ENCODE measurements at regions not wholly inside any gene's neighbourhood (a gene's known extent, or its start where the extent isn't known, plus 50 kb on each side); places are given as distances from the start of the nearest gene placed in this dataset.

DNA sequence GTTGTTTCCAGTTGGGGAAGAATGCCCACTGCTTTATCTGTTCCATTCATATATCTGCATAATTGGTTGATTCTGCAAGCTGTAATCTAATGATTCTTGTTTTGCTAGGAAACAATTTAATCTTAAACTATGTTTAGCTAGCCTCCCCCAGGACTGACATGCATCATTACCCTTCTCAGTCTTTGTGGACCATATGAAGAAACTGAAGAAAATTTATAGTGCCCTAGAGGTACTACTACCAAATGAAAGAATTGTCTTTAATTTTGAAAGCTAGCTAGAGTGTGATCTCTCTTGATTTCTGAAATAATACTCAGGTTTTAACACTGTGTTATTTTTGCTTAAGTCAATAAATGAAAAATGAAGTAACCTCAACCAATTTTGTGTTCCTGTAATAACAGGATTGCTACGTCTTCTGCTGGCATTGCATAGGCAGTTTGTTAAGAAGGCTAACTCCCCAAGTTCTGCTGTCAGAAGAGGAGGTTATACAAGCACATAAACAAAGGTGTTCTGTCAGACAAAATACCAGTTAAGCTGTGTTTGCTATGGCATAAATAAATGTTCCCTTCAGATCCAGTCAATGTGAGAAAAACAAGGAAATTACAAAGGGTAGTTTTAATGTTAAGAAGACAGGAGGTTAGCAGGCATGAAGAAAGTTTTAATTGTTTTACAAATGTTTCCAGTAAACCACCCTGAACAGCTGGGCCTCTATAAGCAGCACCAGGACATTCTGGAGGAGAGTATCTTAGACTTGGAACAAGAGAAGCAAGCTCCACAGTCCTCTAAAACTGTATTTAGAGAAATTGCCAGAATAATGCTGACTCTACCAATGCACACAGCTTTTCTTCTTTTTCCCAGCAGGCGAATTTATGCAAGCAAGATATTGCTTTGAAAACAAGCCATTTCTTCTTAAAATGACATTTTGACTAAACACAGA is 90.3 kb upstream of the CTTNBP2 start:
- H3K36me3 ChIP-seq (replicated peaks; ENCODE audit: insufficient read depth, low read depth) = no peaks in the 10 kb centered on the region
- no peak overlapping the region for H3K4me3 ChIP-seq
- H3K27me3 ChIP-seq = no peaks in the 10 kb centered on the region
- H3K4me2 ChIP-seq = no peak overlapping the region
- no peaks in the 10 kb centered on the region for H3K9me2 ChIP-seq (replicated peaks; ENCODE audit: insufficient read depth)
- no peak overlapping the region for H3K27ac ChIP-seq
- H2AFZ ChIP-seq = no peak overlapping the region
- H4K20me1 ChIP-seq (ENCODE audit: insufficient read depth, poor library complexity, severe bottlenecking) = no peaks in the 10 kb centered on the region
- 64% methylated on average over 2 of the region's 2 CpGs for WGBS (ENCODE audit: low lambda C conversion rate, missing lambda C conversion rate)
- TF ChIP-seq EZH2phosphoT487 (IDR thresholded peaks at IDR 0.05; ENCODE audit: low read depth, severe bottlenecking, unreplicated experiment) = no peak
- no peak for TF ChIP-seq EZH2 (IDR thresholded peaks at IDR 0.05; ENCODE audit: borderline replicate concordance)
- TF ChIP-seq, protein P1, sequence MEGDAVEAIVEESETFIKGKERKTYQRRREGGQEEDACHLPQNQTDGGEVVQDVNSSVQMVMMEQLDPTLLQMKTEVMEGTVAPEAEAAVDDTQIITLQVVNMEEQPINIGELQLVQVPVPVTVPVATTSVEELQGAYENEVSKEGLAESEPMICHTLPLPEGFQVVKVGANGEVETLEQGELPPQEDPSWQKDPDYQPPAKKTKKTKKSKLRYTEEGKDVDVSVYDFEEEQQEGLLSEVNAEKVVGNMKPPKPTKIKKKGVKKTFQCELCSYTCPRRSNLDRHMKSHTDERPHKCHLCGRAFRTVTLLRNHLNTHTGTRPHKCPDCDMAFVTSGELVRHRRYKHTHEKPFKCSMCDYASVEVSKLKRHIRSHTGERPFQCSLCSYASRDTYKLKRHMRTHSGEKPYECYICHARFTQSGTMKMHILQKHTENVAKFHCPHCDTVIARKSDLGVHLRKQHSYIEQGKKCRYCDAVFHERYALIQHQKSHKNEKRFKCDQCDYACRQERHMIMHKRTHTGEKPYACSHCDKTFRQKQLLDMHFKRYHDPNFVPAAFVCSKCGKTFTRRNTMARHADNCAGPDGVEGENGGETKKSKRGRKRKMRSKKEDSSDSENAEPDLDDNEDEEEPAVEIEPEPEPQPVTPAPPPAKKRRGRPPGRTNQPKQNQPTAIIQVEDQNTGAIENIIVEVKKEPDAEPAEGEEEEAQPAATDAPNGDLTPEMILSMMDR (IDR thresholded peaks at IDR 0.05; ENCODE audit: poor library complexity) = no peak
- H3K79me2 ChIP-seq = no peaks in the 10 kb centered on the region
- DNase-seq (ENCODE audit: low spot score) = no peak
- no peaks in the 10 kb centered on the region for H3K4me1 ChIP-seq (ENCODE audit: insufficient read depth)
- no peaks in the 10 kb centered on the region for H3K9me3 ChIP-seq (ENCODE audit: low read depth)

DNA sequence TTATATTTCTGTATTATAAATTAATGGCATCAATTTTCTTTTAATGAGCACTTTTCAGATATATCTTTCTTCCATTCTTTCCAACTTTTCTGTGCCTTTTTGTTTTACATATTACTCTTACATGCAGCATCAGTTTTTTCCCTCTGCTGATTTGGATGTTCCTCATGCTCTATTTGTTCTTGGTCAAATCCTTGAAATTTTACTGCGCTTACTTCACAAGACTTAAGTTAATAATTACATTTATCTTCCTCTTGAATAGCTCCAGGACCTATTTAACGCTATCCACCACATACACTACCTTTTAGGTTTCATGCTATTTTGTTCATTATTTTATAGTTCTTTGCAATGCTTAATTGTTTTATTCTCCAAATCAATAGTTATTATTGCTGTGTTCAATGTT is 97.6 kb upstream of the CTTNBP2 start:
- Histone ChIP-seq H3K36me3 (replicated peaks; ENCODE audit: insufficient read depth, low read depth) (no peaks in the 10 kb centered on the region), H3K79me2 (no peaks in the 10 kb centered on the region), H3K4me1 (ENCODE audit: insufficient read depth) (no peaks in the 10 kb centered on the region), H3K9me2 (replicated peaks; ENCODE audit: insufficient read depth) (no peaks in the 10 kb centered on the region), H3K4me3 (no peak overlapping the region), H3K27me3 (no peaks in the 10 kb centered on the region), H3K27ac (no peak overlapping the region), H3K9me3 (ENCODE audit: low read depth) (no peaks in the 10 kb centered on the region), H4K20me1 (ENCODE audit: insufficient read depth, poor library complexity, severe bottlenecking) (no peaks in the 10 kb centered on the region), H3K4me2 (no peak overlapping the region), H2AFZ (no peak overlapping the region)
- DNase-seq (ENCODE audit: low spot score) = no peak
- 71% methylated on average over 2 of the region's 2 CpGs for WGBS (ENCODE audit: low lambda C conversion rate, missing lambda C conversion rate)
- no peak for TF ChIP-seq EZH2 (IDR thresholded peaks at IDR 0.05; ENCODE audit: borderline replicate concordance)
- TF ChIP-seq EZH2phosphoT487 (IDR thresholded peaks at IDR 0.05; ENCODE audit: low read depth, severe bottlenecking, unreplicated experiment) = no peak
- TF ChIP-seq, protein P1 (IDR thresholded peaks at IDR 0.05; ENCODE audit: poor library complexity) = no peak

DNA sequence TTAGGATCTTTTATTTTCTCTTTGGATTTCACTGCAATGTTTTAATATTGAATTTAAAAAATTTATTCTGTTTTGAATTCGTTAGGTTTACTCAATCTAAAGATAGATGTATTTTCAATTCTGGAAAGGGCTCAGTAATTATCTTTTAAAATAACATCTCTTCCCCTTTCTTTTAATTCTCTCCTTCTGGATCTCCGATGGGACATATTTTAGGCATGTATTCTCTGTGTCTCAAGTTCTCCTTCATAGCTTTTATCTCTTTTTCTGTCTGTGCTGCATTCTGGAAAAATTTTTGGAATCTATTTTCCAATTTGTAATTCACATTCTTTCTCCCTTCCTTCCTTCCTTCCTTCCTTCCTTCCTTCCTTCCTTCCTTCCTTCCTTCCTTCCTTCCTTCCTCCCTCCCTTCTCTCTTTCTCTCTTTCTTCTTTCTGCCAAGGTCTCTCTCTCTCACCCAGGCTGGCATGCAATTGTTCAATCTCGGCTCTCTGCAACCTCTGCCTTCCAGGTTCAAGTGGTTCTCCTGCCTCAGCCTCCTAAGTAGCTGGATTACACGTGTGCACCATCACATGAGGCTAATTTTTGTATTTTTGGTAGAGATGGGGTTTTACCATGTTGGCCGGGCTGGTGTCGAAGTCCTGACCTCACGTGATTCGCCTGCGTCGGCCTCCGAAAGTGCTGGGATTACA is 98.5 kb upstream of the CTTNBP2 start:
- 90% methylated on average over 11 of the region's 11 CpGs for WGBS (ENCODE audit: low lambda C conversion rate, missing lambda C conversion rate)
- Histone ChIP-seq H3K4me2 (no peak overlapping the region), H3K9me3 (ENCODE audit: low read depth) (no peaks in the 10 kb centered on the region), H3K4me3 (no peak overlapping the region), H3K36me3 (replicated peaks; ENCODE audit: insufficient read depth, low read depth) (no peaks in the 10 kb centered on the region), H3K79me2 (no peaks in the 10 kb centered on the region), H3K27me3 (no peaks in the 10 kb centered on the region), H2AFZ (no peak overlapping the region), H3K9me2 (replicated peaks; ENCODE audit: insufficient read depth) (no peaks in the 10 kb centered on the region), H3K4me1 (ENCODE audit: insufficient read depth) (no peaks in the 10 kb centered on the region), H4K20me1 (ENCODE audit: insufficient read depth, poor library complexity, severe bottlenecking) (no peaks in the 10 kb centered on the region), H3K27ac (no peak overlapping the region)
- no peak for DNase-seq (ENCODE audit: low spot score)
- TF ChIP-seq EZH2phosphoT487 (IDR thresholded peaks at IDR 0.05; ENCODE audit: low read depth, severe bottlenecking, unreplicated experiment) = no peak
- TF ChIP-seq, protein P1 (IDR thresholded peaks at IDR 0.05; ENCODE audit: poor library complexity) = no peak
- TF ChIP-seq EZH2 (IDR thresholded peaks at IDR 0.05; ENCODE audit: borderline replicate concordance) = no peak
